GM12878 (cell line): ENCODE measurements at regions not wholly inside any gene's neighbourhood (a gene's known extent, or its start where the extent isn't known, plus 50 kb on each side); places are given as distances from the start of the nearest gene placed in this dataset.

Source experiments
- ATAC-seq: fragments of 200-7000 bp; cut with Tn5 transposase; 3 replicates; pipeline ENCODE4 v1.9.1; 2020; ENCODE audit warnings: mild to moderate bottlenecking, moderate library complexity
- BruUV-seq: library from RNA; stranded (reverse); fragments of 400-500 nt; replicated peaks from 2 replicates; lab custom pipeline; 2021; lab: Mats Ljungman, UMichigan
- CTCF ChIA-PET: fragments of 300-600 bp; sonication (Branson Sonifier 250); formaldehyde crosslinking; extraction: SDS; loops from one replicate; lab custom pipeline; 2021; ENCODE audit warnings: inconsistent platforms; lab: Yijun Ruan, JAX
- POLR2A ChIA-PET: fragments of 350-600 bp; formaldehyde crosslinking; extraction: SDS; loops from one replicate; lab custom pipeline; 2021; ENCODE audit warnings: inconsistent platforms; lab: Charles Lee
- RAD21 ChIA-PET: fragments of 300-600 bp; sonication (Branson Sonifier 250); formaldehyde crosslinking; loops from one replicate; lab custom pipeline; 2023; ENCODE audit warnings: antibody characterized with exemption; ENCODE audit not compliant: unreplicated experiment; lab: Charles Lee
- SMC1A ChIA-PET: fragments of 300-600 bp; sonication (Branson Sonifier 250); formaldehyde crosslinking; loops from one replicate; lab custom pipeline; 2023; ENCODE audit not compliant: unreplicated experiment, uncharacterized antibody; lab: Charles Lee
- DNase-seq: peaks from one replicate; pipeline ENCODE4 v3.0.0-alpha.2; 2011; ENCODE audit warnings: low read depth, low spot score
- FAIRE-seq: peaks from 3 replicates; lab custom pipeline; 2011; peaks lifted over from hg19 to GRCh38; lab: Jason Lieb, UNC
- H2AFZ ChIP-seq: 2 replicates; pipeline ENCODE4 v1.6.0; 2011; ENCODE audit warnings: low read depth, low read length, control low read depth; ENCODE audit not compliant: control insufficient read depth
- H3K27ac ChIP-seq: 2 replicates; pipeline ENCODE4 v1.5.1; 2011; ENCODE audit warnings: control low read depth; ENCODE audit not compliant: control insufficient read depth, insufficient read depth
- H3K27me3 ChIP-seq, 2 experiments: replicated peaks in 1 of 2; 2 replicates each; pipeline versions ENCODE4 v1.6.0 to v1.6.1; 2011; ENCODE audit warnings: low read length in 1 of 2; ENCODE audit not compliant: control insufficient read depth in 2 of 2, insufficient read depth in 2 of 2
- H3K36me3 ChIP-seq, 2 experiments: 2 replicates each; pipeline ENCODE4 v1.5.1; 2011; ENCODE audit warnings: low read length in 1 of 2; ENCODE audit not compliant: control insufficient read depth in 2 of 2, insufficient read depth in 2 of 2
- H3K4me1 ChIP-seq: 2 replicates; pipeline ENCODE4 v1.6.1; 2011; ENCODE audit warnings: mild to moderate bottlenecking, low read length, moderate library complexity, mixed read lengths; ENCODE audit not compliant: control insufficient read depth, insufficient read depth
- H3K4me2 ChIP-seq: 2 replicates; pipeline ENCODE4 v1.6.0; 2011; ENCODE audit warnings: control low read depth; ENCODE audit not compliant: control insufficient read depth, insufficient read depth
- H3K4me3 ChIP-seq: fragments of 200-600 bp; sonication (generic); 2 replicates; pipeline ENCODE4 v1.5.1; 2016
- H3K79me2 ChIP-seq: 2 replicates; pipeline ENCODE4 v1.6.0; 2011; ENCODE audit warnings: low read length; ENCODE audit not compliant: control insufficient read depth, insufficient read depth
- H3K9ac ChIP-seq: 2 replicates; pipeline ENCODE4 v1.8.0; 2011; ENCODE audit warnings: low read length, control low read depth, mixed read lengths; ENCODE audit not compliant: control insufficient read depth, insufficient read depth
- H3K9me3 ChIP-seq: replicated peaks from 3 replicates; pipeline ENCODE4 v1.5.1; 2011; ENCODE audit warnings: mild to moderate bottlenecking, low read length; ENCODE audit not compliant: control insufficient read depth, insufficient read depth
- H4K20me1 ChIP-seq: 2 replicates; pipeline ENCODE4 v1.6.0; 2011; ENCODE audit not compliant: control insufficient read depth, insufficient read depth
- ATF7 ChIP-seq: fragments of 450-650 bp; IDR thresholded peaks from 2 replicates; pipeline ENCODE4 v1.6.1; 2016; ENCODE audit warnings: low read depth, mild to moderate bottlenecking
- GABPA ChIP-seq: IDR thresholded peaks from 2 replicates; pipeline ENCODE4 v1.6.1; 2014; ENCODE audit warnings: antibody characterized with exemption, low read depth, mild to moderate bottlenecking, inconsistent platforms
- HDAC6 ChIP-seq: fragments of 200-600 bp; sonication (generic); IDR thresholded peaks from one replicate; pipeline ENCODE4 v1.8.0; 2017; ENCODE audit warnings: antibody characterized with exemption; ENCODE audit not compliant: unreplicated experiment
- HDGF ChIP-seq: fragments of 450-650 bp; IDR thresholded peaks from 2 replicates; pipeline ENCODE4 v1.6.1; 2016; ENCODE audit warnings: antibody characterized with exemption
- IRF5 ChIP-seq: fragments of 450-650 bp; IDR thresholded peaks from 2 replicates; pipeline ENCODE4 v1.6.1; 2017; ENCODE audit warnings: borderline replicate concordance
- MYB ChIP-seq: fragments of 150-350 bp; IDR thresholded peaks from 2 replicates; pipeline ENCODE4 v1.6.1; 2014; ENCODE audit warnings: mild to moderate bottlenecking, low read depth, low read length, borderline replicate concordance
- NBN ChIP-seq: fragments of 450-650 bp; IDR thresholded peaks from 2 replicates; pipeline ENCODE4 v1.6.1; 2016
- NR2F1 ChIP-seq: fragments of 450-650 bp; conservative IDR thresholded peaks from 2 replicates; pipeline ENCODE4 v1.6.1; 2017; ENCODE audit warnings: mild to moderate bottlenecking
- PBX3 ChIP-seq: IDR thresholded peaks from 2 replicates; pipeline ENCODE4 v1.6.1; 2011; ENCODE audit warnings: mild to moderate bottlenecking, low read depth, low read length, moderate library complexity; ENCODE audit not compliant: insufficient replicate concordance
- POLR2AphosphoS5 ChIP-seq: IDR thresholded peaks from 2 replicates; pipeline ENCODE4 v1.6.1; 2011; ENCODE audit warnings: mild to moderate bottlenecking, low read length, inconsistent platforms
- RELA ChIP-seq: fragments of 450-650 bp; IDR thresholded peaks from 2 replicates; pipeline ENCODE4 v1.8.0; 2014; ENCODE audit warnings: borderline replicate concordance; ENCODE audit not compliant: partially characterized antibody
- SKIL ChIP-seq: fragments of 450-650 bp; IDR thresholded peaks from 2 replicates; pipeline ENCODE4 v1.6.1; 2017; ENCODE audit warnings: mild to moderate bottlenecking, low read depth, inconsistent platforms; ENCODE audit not compliant: poor library complexity, severe bottlenecking
- SRF ChIP-seq, 2 experiments: IDR thresholded peaks; 2 replicates each; pipeline ENCODE4 v1.6.1; 2011; ENCODE audit warnings: low read depth in 2 of 2, low read length in 2 of 2, mild to moderate bottlenecking in 1 of 2, moderate library complexity in 1 of 2
- ZBTB4 ChIP-seq: fragments of 450-650 bp; formaldehyde crosslinking; IDR thresholded peaks from 2 replicates; pipeline ENCODE4 v1.4.0; 2022; ENCODE audit warnings: mild to moderate bottlenecking, moderate library complexity
- ZZZ3 ChIP-seq: IDR thresholded peaks from 2 replicates; pipeline ENCODE4 v1.6.1; 2011; ENCODE audit warnings: low read depth; ENCODE audit not compliant: control insufficient read depth, insufficient read length
- whole genome bisulfite sequencing: methylation state at CpG from one replicate; pipeline ENCODE4 v1.1.6; 2016; ENCODE audit warnings: low lambda C conversion rate; ENCODE audit not compliant: insufficient replicate concordance, insufficient coverage; ENCODE audit errors: missing lambda C conversion rate; 5-methylcytosine and 5-hydroxymethylcytosine counted together
- in situ Hi-C: fragments of 300-500 bp; cut with MboI; formaldehyde crosslinking; loops from 9 replicates; pipeline ENCODE4 v1.14.3; 2018; ENCODE audit warnings: mixed read lengths
- intact Hi-C: fragments of 100-400 bp; cut with micrococcal nuclease; formaldehyde crosslinking; loops from one replicate; pipeline ENCODE4 v1.14.2; 2022; ENCODE audit not compliant: unreplicated experiment

- BruUV-seq: no TSS peak
- no peak overlapping the region for H3K4me3 ChIP-seq
- FAIRE-seq: no peak
- H3K4me1 ChIP-seq: no peaks in the 10 kb centered on the region
- ChIA-PET RAD21 (no interaction called here), CTCF (interaction anchor here (0.8 to 1.9 kb wide), 3 partner anchors 9 to 374 kb away, joined by 3 to 7 read pairs (median 4); no protein-coding TSS in a partner anchor), POLR2A (no interaction called here), SMC1A (interaction anchor here (1.0 to 1.4 kb wide), 4 partner anchors 10 to 40 kb away, joined by 3 to 4 read pairs (median 3); no protein-coding TSS in a partner anchor)
- no peaks in the 10 kb centered on the region for H4K20me1 ChIP-seq
- no peaks in the 10 kb centered on the region for H3K36me3 ChIP-seq
- H2AFZ ChIP-seq: no peak overlapping the region
- no peak for DNase-seq
- no peaks in the 10 kb centered on the region for H3K79me2 ChIP-seq
- 56% methylated on average over 6 of the region's 6 CpGs for WGBS
- no peak overlapping the region for H3K9ac ChIP-seq
- no peaks in the 10 kb centered on the region for H3K27me3 ChIP-seq
- H3K9me3 ChIP-seq: no peaks in the 10 kb centered on the region
- TF ChIP-seq ZBTB4 (CRISPR knock-in tag) (no peak), PBX3 (no peak), NR2F1 (no peak), HDAC6 (no peak), RELA (no peak), HDGF (no peak), IRF5 (no peak), SRF (IDR thresholded peaks at IDR 0.05; ENCODE audit: low read depth in 2 of 2, low read length in 2 of 2) (no peak), ATF7 (no peak), ZZZ3 (no peak), NBN (no peak), POLR2AphosphoS5 (no peak), SKIL (no peak), GABPA (no peak), MYB (no peak)
- H3K27ac ChIP-seq: no peak overlapping the region
- no peak overlapping the region for H3K4me2 ChIP-seq
- no peak for ATAC-seq
- intact Hi-C loops: no loop called here
- in situ Hi-C loops: no loop called here
Observed at GRCh38 chr2:176514805-176515500, 245.7 kb downstream of the MTX2 start.
